Activated CD8-positive, alpha-beta memory T cell treated with anti-CD3 and anti-CD28 coated beads for 36 hours (primary cell): ENCODE measurements at regions not wholly inside any gene's neighbourhood (a gene's known extent, or its start where the extent isn't known, plus 50 kb on each side); places are given as distances from the start of the nearest gene placed in this dataset.

ENCODE experiments used
- CTCF ChIA-PET: fragments of 350-600 bp; sonication (Branson Sonifier 250); formaldehyde crosslinking; loops from one replicate; lab custom pipeline; 2021; ENCODE audit warnings: antibody characterized with exemption; lab: Charles Lee
- POLR2A ChIA-PET: fragments of 350-600 bp; sonication (Branson Sonifier 250); formaldehyde crosslinking; loops from one replicate; lab custom pipeline; 2021; ENCODE audit warnings: antibody characterized with exemption; lab: Charles Lee

- ChIA-PET POLR2A (no interaction called here), CTCF (no interaction called here)
Measured at GRCh38 chr2:12795851-12796250, 79.1 kb downstream of the TRIB2 start.

- POLR2A ChIA-PET, result no interaction called here
- CTCF ChIA-PET, result no interaction called here
Measured at GRCh38 chr2:12796657-12797056, 79.9 kb downstream of the TRIB2 start.

DNA sequence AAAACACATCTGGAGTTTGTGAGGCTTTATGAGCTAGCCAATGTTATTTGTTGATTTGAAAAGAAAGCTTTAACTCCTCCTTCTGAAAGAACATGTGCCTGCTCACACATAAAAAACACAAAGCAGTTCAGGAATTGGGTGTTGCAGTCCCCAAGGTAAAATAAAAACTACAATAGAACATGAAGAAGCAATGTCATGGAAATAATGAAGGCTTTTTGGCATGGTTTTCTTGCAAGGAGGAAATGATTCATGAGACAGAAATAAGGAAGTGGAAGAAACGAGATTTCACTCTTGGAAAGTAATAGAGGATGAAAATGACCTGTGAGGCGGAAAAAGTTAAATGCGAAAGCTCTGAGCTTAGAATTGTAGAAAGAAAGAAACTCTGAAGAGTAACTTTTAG lies 81.1 kb downstream of the TRIB2 start:
- ChIA-PET CTCF (no interaction called here), POLR2A (no interaction called here)

DNA sequence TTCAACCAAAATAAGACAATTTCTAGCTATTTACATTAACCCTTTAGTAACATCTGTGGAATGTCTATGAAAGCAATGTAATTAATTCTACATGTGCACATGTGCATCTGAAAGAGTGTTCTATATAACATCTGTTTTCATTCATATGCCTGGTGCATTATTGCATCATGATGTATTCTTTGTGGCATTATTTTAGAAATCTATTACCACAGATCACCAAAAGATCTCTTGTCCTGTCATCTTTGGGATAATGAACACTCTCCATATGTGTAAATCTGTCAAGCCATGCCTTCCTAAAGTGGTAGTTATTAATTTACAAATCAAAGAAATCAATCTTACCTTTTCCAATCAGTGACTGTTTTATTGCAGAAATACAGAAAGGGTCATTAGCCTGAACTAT lies 86.9 kb downstream of the TRIB2 start:
- ChIA-PET POLR2A (no interaction called here), CTCF (no interaction called here)

DNA sequence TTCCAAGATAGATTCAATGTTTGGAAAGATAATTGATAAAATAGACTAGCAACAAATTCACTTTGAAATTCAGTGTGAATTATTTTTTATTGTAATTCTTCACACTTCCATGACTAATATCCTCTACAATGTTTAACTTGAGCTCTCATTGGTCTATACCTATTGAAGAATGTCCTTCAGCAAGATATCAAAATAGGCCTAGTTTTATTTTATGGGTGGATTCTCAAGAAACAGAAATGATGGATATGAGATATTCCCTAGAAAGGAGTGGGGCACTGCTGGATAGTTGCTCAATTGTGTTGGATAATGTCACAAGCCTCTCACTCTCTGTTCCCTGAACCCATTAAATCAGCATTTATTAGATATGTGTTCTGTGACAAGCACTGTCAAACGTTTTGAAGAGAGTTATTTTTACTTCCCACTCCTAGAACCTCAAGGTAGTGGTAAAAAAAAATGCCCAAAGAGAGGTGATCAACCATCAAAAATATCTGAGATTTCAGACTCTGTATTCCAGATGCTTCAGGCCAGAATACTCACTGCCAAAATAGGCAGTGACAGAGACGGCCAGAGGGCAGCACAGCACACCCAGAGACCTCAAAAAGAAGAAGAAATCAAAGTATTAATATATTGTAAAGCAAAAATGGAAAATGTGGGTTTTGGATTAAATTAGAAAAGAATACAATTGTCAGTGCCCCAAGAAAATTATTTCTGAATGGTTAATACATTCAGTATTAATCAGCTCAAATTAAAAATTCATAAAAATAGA lies 87.5 kb downstream of the TRIB2 start:
- POLR2A ChIA-PET, result no interaction called here

GRCh38 chr2:12805033-12805432 lies 88.3 kb downstream of the TRIB2 start:
- POLR2A ChIA-PET, result no interaction called here
- CTCF ChIA-PET, result no interaction called here

More for the DNA sequence above, 87.5 kb downstream of the TRIB2 start:
- CTCF ChIA-PET, result interaction anchor here (0.6 kb wide), 1 partner anchor 84 kb away, joined by 3 read pairs; no protein-coding TSS in a partner anchor

DNA sequence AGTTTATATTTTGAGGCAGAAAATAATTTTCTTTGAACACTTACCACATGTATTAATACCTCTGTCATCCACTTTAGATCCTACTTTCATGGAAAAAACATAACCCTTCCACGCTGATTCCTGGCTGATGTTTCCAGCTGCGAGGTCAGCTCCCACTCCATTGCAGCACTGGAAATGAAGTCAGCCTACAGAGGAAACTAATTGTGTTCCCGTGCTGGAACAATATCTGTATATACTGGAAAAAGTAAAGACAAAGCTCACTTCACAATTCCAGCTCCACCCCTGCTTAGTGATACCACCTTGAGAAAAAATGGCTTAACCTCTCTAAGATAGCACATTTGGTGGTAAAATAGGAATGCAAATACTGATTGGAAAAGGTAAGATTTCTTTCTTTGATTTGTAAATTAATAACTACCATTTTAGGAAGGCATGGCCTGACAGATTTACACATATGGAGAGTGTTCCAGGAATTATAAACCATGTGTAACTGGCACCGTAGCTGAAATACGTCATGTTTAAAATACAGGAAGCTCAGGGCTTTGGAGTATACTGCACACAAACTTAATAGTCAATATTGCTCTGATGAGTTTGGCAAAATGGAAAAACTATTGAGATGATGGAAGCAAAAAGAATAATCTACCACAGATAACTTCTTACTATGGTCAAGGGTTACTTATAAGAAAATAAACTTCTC lies 90.0 kb downstream of the TRIB2 start:
- ChIA-PET CTCF (no interaction called here), POLR2A (no interaction called here)

GRCh38 chr2:12807907-12808810 lies 91.4 kb downstream of the TRIB2 start:
- POLR2A ChIA-PET, result interaction anchor here (0.6 to 0.7 kb wide), 2 partner anchors 29 to 126 kb away, joined by 3 read pairs; no protein-coding TSS in a partner anchor
- CTCF ChIA-PET, result no interaction called here

DNA sequence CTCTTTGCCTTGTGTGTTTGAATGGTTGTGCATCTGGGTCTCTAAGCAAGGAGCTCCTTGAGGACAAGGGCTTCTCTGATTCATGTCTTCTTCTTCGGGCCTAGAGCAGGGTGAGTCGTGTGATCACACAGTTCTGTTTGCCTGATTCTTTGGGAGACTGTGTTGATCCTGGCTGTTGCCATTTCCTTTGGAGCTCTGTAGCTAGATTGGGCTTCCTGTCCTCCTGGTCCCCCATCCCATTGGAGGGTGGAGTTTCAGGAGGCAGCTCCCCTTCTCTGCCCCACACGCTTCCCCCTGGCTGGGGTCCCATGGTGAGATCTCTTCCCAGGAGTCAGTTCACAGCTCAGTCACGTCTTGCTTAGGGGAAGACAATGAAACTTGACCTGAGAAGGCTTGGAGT lies 92.8 kb downstream of the TRIB2 start:
- ChIA-PET CTCF (interaction anchor here (0.6 kb wide), 1 partner anchor 64 kb away, joined by 3 read pairs; no protein-coding TSS in a partner anchor), POLR2A (no interaction called here)

GRCh38 chr2:12811916-12812315 lies 95.2 kb downstream of the TRIB2 start:
- CTCF ChIA-PET, result no interaction called here
- POLR2A ChIA-PET, result no interaction called here

GRCh38 chr2:12813166-12813565 lies 96.4 kb downstream of the TRIB2 start:
- CTCF ChIA-PET, result no interaction called here
- POLR2A ChIA-PET, result no interaction called here

- CTCF ChIA-PET, result no interaction called here
- POLR2A ChIA-PET, result no interaction called here
Measured at GRCh38 chr2:12816379-12817306, 99.9 kb downstream of the TRIB2 start.

DNA sequence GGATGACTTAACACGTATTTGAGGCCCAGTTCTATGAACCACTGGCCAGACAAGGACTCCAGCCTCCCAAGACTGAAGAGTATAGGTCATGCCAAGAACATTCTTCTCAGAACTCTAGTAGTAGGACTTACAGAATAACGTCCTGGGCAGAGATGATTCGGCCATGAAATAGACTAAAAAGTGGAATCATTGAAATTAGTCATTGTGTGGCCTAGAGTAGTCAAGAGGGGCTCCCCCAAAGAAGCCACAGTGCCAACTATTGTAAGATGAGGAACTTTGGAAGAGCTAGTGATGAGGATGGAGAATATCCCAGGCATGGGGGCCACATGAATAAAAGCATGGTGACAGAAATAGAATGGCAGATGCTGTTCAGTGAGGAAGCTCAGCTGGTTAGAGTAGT lies 101.1 kb downstream of the TRIB2 start:
- POLR2A ChIA-PET, result no interaction called here
- CTCF ChIA-PET, result no interaction called here

DNA sequence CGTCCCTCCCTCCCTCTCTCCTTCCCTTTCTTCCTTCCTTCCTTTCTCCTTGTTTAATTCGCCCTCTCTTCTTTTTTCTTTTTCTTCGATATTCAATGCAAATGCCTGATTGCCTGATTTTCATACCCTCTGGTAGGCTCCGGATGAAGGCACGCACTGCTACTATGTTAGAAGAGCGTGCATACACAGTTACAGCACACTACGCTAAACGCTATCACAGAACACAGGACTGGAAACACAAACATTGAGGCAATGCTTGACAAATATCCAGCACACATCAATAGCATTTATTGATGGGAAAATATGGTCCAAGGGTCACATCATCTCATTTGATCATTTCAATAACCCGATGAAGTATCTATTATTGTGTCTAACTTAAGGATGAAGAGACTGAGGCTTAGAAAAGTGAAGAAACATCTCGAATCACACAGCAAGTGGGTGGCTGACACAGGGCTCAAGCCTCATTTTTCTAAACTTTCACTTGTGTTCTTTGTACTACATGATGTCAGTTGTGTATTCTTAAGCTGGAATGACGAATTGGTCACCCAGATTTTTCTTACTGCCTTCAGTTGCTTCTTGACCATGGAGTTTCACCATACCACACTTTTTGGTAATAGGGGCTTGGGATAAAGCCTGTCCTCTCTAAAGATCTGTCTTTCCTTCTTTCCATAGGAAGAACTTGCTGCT lies 101.8 kb downstream of the TRIB2 start:
- POLR2A ChIA-PET, result no interaction called here
- CTCF ChIA-PET, result no interaction called here

DNA sequence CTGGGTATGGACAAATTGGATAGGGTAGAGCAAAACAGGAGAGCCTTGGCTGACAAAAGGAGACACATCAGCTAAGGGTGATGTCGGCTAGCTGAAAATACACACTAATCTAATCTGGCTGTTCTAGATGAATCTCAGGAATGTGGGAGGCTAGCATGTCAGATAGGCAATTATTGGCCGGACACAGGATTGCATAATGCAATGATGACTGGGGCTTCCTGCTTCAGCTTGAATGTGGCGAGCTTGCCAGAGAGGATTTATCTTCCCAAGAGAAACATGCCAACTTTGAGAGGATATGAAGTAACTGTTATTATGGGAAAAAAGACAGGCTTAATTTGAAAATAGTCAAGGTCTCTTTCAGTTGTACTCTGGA lies 102.4 kb downstream of the TRIB2 start:
- POLR2A ChIA-PET, result no interaction called here
- CTCF ChIA-PET, result no interaction called here

- POLR2A ChIA-PET, result no interaction called here
Measured at GRCh38 chr2:12819721-12820120, 103.0 kb downstream of the TRIB2 start.

GRCh38 chr2:12821656-12822055 lies 104.9 kb downstream of the TRIB2 start:
- CTCF ChIA-PET, result no interaction called here
- POLR2A ChIA-PET, result no interaction called here

More at GRCh38 chr2:12819721-12820120, 103.0 kb downstream of the TRIB2 start:
- CTCF ChIA-PET, result no interaction called here

DNA sequence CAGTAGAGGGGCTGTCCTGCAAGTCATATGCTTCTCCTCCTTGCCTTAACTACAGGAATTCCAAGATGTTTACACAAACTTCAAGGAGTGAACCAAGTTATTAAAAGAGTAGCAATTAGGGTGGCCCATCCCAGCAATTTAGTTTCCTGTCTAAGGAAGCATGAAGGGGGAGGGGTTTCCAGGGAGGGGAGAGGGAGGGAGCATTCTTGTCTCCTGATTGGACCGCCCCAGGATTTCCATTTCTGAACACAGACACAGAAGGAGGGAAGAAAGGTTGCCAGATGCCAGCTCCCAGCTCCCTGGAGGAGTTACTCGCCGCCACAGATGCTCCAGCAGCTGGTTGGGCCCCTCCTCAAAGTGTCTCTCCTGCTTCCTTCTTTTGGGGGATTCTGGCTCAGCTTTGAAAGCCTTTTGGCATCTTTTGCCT lies 107.6 kb downstream of the TRIB2 start:
- POLR2A ChIA-PET, result no interaction called here
- CTCF ChIA-PET, result no interaction called here
